ENCODE measurements at regions not wholly inside any gene's neighbourhood (a gene's known extent, or its start where the extent isn't known, plus 50 kb on each side); places are given as distances from the start of the nearest gene placed in this dataset.

DNA sequence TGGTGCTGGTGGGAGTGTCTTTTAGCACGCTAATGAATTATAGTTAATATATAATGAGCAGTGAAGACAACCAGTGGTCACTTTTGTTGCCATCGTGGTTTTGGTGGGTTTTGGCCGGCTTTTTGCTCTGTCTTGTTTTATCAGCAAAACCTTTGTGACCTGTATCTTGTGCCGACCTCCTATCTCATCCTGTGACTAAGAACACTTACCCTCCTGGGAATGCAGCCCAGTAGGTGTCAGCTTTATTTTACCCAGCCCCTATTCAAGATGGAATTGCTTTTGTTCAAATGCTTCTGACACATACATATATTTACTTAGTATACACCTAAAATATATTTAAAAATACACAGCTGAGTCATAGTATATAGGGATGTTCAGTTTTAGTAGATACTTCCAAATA lies 770.3 kb downstream of the PDCD6IP start:
- Mint-ChIP-seq H3K4me1 (peaks cover 12% of the 10 kb centered on the region), H3K36me3 (peaks cover 14% of the 10 kb centered on the region), H3K27ac (no peak overlapping the region), H3K9me3 (peaks cover 22% of the 10 kb centered on the region), H3K27me3 (ENCODE audit: low read depth) (no peaks in the 10 kb centered on the region), H3K4me3 (no peak overlapping the region)
- POLR2A ChIA-PET = no interaction called here
- DNase-seq (ENCODE audit: low spot score) = no peak
- no peak for ATAC-seq
- CTCF ChIA-PET = no interaction called here
- TF ChIP-seq, protein P1, sequence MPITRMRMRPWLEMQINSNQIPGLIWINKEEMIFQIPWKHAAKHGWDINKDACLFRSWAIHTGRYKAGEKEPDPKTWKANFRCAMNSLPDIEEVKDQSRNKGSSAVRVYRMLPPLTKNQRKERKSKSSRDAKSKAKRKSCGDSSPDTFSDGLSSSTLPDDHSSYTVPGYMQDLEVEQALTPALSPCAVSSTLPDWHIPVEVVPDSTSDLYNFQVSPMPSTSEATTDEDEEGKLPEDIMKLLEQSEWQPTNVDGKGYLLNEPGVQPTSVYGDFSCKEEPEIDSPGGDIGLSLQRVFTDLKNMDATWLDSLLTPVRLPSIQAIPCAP (CRISPR knock-in tag; IDR thresholded peaks at IDR 0.05) = no peak

DNA sequence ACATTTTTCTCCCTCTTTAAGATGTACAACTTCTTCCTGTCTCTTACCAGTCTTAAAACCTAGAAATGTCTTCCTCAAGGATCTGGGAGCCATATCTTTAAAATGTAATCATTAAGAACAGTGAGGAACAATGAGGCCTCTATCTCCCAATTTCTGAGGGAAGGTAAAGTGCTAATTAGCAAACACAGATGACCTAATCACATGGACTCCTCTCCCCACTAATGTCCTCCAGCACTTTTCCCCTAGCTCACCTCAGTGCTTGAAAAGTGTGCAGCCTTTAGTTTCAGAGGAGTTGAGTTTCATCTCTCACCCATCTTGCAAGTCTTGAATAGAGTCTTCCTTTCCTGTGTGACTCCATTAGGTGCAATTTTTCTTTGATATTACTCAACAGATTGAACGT lies 771.0 kb downstream of the PDCD6IP start:
- Mint-ChIP-seq H3K4me1 (peaks cover 12% of the 10 kb centered on the region), H3K9me3 (peaks cover 19% of the 10 kb centered on the region), H3K27me3 (ENCODE audit: low read depth) (no peaks in the 10 kb centered on the region), H3K36me3 (peaks cover 12% of the 10 kb centered on the region), H3K27ac (no peak overlapping the region), H3K4me3 (no peak overlapping the region)
- CTCF ChIA-PET = no interaction called here
- DNase-seq (ENCODE audit: low spot score) = no peak
- POLR2A ChIA-PET = no interaction called here
- TF ChIP-seq RELA (CRISPR knock-in tag; IDR thresholded peaks at IDR 0.05; ENCODE audit: borderline replicate concordance) (no peak), TEAD4 (CRISPR knock-in tag; IDR thresholded peaks at IDR 0.05) (no peak), ZNF396 (CRISPR knock-in tag; IDR thresholded peaks at IDR 0.05; ENCODE audit: borderline replicate concordance) (no peak)
- TF ChIP-seq, protein P2, sequence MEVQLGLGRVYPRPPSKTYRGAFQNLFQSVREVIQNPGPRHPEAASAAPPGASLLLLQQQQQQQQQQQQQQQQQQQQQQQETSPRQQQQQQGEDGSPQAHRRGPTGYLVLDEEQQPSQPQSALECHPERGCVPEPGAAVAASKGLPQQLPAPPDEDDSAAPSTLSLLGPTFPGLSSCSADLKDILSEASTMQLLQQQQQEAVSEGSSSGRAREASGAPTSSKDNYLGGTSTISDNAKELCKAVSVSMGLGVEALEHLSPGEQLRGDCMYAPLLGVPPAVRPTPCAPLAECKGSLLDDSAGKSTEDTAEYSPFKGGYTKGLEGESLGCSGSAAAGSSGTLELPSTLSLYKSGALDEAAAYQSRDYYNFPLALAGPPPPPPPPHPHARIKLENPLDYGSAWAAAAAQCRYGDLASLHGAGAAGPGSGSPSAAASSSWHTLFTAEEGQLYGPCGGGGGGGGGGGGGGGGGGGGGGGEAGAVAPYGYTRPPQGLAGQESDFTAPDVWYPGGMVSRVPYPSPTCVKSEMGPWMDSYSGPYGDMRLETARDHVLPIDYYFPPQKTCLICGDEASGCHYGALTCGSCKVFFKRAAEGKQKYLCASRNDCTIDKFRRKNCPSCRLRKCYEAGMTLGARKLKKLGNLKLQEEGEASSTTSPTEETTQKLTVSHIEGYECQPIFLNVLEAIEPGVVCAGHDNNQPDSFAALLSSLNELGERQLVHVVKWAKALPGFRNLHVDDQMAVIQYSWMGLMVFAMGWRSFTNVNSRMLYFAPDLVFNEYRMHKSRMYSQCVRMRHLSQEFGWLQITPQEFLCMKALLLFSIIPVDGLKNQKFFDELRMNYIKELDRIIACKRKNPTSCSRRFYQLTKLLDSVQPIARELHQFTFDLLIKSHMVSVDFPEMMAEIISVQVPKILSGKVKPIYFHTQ (CRISPR knock-in tag; IDR thresholded peaks at IDR 0.05) = no peak
- no peak for ATAC-seq

DNA sequence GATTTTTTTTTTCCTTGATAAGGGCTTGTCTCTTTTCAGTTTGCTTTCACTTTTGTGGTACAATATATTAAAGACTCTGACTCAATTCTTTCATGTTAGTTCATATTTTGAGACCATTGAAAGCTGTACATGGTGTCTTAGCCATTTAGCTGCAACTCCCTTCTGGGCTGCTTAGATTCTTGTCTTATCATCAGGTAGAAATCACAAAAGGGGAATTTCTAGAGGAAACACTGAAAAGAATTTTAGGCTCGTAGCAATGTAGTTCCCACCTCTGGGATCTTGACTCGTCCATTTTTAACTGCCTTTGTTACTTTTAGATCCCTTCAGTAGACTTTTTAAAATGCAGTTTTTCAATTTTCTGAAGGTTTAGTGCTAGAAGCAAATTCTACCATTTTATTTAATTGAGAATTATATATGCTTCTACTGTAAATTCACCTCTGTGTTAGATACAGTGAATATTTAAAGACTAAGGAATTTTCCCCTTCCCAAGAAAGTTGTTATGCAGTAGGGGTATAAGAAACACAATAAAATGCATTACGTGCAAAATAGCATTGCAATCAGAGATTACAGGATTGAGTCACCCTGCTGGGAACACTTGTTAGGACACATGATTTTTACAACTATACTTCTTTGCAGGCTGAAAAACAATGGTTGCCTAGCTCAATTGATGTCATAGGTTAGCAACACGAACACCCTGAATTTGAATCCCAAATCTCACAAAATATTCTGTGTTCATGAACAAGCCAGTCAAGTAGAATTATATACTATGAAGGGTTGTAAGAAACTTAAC lies 772.7 kb downstream of the PDCD6IP start:
- TF ChIP-seq NR1H2 (CRISPR knock-in tag; IDR thresholded peaks at IDR 0.05) (no peak), PRRX2 (CRISPR knock-in tag; IDR thresholded peaks at IDR 0.05) (no peak), NFATC4 (CRISPR knock-in tag; IDR thresholded peaks at IDR 0.05) (no peak), GABPB1 (CRISPR knock-in tag; IDR thresholded peaks at IDR 0.05) (no peak), NR3C1 (CRISPR knock-in tag; conservative IDR thresholded peaks at IDR 0.05; ENCODE audit: low read depth) (no peak), ZNF423 (CRISPR knock-in tag; IDR thresholded peaks at IDR 0.05) (no peak), IRF2 (CRISPR knock-in tag; IDR thresholded peaks at IDR 0.05; ENCODE audit: borderline replicate concordance, low read depth) (no peak), EMX1 (CRISPR knock-in tag; IDR thresholded peaks at IDR 0.05) (no peak)
- TF ChIP-seq, protein P3, sequence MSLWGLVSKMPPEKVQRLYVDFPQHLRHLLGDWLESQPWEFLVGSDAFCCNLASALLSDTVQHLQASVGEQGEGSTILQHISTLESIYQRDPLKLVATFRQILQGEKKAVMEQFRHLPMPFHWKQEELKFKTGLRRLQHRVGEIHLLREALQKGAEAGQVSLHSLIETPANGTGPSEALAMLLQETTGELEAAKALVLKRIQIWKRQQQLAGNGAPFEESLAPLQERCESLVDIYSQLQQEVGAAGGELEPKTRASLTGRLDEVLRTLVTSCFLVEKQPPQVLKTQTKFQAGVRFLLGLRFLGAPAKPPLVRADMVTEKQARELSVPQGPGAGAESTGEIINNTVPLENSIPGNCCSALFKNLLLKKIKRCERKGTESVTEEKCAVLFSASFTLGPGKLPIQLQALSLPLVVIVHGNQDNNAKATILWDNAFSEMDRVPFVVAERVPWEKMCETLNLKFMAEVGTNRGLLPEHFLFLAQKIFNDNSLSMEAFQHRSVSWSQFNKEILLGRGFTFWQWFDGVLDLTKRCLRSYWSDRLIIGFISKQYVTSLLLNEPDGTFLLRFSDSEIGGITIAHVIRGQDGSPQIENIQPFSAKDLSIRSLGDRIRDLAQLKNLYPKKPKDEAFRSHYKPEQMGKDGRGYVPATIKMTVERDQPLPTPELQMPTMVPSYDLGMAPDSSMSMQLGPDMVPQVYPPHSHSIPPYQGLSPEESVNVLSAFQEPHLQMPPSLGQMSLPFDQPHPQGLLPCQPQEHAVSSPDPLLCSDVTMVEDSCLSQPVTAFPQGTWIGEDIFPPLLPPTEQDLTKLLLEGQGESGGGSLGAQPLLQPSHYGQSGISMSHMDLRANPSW (CRISPR knock-in tag; conservative IDR thresholded peaks at IDR 0.05; ENCODE audit: low read depth) = no peak
- TF ChIP-seq, protein P4, sequence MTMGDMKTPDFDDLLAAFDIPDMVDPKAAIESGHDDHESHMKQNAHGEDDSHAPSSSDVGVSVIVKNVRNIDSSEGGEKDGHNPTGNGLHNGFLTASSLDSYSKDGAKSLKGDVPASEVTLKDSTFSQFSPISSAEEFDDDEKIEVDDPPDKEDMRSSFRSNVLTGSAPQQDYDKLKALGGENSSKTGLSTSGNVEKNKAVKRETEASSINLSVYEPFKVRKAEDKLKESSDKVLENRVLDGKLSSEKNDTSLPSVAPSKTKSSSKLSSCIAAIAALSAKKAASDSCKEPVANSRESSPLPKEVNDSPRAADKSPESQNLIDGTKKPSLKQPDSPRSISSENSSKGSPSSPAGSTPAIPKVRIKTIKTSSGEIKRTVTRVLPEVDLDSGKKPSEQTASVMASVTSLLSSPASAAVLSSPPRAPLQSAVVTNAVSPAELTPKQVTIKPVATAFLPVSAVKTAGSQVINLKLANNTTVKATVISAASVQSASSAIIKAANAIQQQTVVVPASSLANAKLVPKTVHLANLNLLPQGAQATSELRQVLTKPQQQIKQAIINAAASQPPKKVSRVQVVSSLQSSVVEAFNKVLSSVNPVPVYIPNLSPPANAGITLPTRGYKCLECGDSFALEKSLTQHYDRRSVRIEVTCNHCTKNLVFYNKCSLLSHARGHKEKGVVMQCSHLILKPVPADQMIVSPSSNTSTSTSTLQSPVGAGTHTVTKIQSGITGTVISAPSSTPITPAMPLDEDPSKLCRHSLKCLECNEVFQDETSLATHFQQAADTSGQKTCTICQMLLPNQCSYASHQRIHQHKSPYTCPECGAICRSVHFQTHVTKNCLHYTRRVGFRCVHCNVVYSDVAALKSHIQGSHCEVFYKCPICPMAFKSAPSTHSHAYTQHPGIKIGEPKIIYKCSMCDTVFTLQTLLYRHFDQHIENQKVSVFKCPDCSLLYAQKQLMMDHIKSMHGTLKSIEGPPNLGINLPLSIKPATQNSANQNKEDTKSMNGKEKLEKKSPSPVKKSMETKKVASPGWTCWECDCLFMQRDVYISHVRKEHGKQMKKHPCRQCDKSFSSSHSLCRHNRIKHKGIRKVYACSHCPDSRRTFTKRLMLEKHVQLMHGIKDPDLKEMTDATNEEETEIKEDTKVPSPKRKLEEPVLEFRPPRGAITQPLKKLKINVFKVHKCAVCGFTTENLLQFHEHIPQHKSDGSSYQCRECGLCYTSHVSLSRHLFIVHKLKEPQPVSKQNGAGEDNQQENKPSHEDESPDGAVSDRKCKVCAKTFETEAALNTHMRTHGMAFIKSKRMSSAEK (CRISPR knock-in tag; IDR thresholded peaks at IDR 0.05; ENCODE audit: borderline replicate concordance) = no peak
- TF ChIP-seq, protein P5, sequence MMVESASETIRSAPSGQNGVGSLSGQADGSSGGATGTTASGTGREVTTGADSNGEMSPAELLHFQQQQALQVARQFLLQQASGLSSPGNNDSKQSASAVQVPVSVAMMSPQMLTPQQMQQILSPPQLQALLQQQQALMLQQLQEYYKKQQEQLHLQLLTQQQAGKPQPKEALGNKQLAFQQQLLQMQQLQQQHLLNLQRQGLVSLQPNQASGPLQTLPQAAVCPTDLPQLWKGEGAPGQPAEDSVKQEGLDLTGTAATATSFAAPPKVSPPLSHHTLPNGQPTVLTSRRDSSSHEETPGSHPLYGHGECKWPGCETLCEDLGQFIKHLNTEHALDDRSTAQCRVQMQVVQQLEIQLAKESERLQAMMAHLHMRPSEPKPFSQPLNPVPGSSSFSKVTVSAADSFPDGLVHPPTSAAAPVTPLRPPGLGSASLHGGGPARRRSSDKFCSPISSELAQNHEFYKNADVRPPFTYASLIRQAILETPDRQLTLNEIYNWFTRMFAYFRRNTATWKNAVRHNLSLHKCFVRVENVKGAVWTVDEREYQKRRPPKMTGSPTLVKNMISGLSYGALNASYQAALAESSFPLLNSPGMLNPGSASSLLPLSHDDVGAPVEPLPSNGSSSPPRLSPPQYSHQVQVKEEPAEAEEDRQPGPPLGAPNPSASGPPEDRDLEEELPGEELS (CRISPR knock-in tag; IDR thresholded peaks at IDR 0.05) = no peak
- TF ChIP-seq, protein P6, sequence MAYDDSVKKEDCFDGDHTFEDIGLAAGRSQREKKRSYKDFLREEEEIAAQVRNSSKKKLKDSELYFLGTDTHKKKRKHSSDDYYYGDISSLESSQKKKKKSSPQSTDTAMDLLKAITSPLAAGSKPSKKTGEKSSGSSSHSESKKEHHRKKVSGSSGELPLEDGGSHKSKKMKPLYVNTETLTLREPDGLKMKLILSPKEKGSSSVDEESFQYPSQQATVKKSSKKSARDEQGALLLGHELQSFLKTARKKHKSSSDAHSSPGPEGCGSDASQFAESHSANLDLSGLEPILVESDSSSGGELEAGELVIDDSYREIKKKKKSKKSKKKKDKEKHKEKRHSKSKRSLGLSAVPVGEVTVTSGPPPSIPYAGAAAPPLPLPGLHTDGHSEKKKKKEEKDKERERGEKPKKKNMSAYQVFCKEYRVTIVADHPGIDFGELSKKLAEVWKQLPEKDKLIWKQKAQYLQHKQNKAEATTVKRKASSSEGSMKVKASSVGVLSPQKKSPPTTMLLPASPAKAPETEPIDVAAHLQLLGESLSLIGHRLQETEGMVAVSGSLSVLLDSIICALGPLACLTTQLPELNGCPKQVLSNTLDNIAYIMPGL (CRISPR knock-in tag; IDR thresholded peaks at IDR 0.05) = no peak
- Mint-ChIP-seq H3K27me3 (ENCODE audit: low read depth) (no peaks in the 10 kb centered on the region), H3K36me3 (no peaks in the 10 kb centered on the region; the same call in 1 of the 2 replicates), H3K4me1 (peaks cover 17% of the 10 kb centered on the region), H3K4me3 (no peak overlapping the region), H3K27ac (no peak overlapping the region), H3K9me3 (peaks cover 3% of the 10 kb centered on the region; the same call in 1 of the 2 replicates)
- DNase-seq (ENCODE audit: low spot score) (no peak), ATAC-seq (no peak)
- CTCF ChIA-PET = no interaction called here
- POLR2A ChIA-PET = no interaction called here

Data from WTC11 (cell line).